ENCODE measurements at regions not wholly inside any gene's neighbourhood (a gene's known extent, or its start where the extent isn't known, plus 50 kb on each side); places are given as distances from the start of the nearest gene placed in this dataset.

DNA sequence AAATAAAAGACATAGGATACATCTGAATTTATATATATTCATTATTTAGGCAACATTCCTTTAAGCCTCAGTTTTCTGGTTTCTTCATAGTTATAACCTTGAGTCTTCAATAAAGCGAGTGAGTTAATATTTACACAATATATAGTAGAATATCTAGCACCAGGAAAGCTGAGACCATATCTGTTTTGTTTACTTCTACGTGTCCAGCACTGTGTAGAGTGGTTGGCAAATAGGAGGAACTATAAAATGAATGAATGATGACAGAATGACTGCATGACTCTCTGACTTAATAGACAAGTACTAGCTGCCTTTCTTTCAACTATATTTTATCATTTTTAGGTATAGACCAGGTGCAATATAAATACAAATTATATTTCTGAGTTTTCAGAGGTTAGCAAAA is 197.8 kb upstream of the RBMS3 start:
- TF ChIP-seq, protein P1, sequence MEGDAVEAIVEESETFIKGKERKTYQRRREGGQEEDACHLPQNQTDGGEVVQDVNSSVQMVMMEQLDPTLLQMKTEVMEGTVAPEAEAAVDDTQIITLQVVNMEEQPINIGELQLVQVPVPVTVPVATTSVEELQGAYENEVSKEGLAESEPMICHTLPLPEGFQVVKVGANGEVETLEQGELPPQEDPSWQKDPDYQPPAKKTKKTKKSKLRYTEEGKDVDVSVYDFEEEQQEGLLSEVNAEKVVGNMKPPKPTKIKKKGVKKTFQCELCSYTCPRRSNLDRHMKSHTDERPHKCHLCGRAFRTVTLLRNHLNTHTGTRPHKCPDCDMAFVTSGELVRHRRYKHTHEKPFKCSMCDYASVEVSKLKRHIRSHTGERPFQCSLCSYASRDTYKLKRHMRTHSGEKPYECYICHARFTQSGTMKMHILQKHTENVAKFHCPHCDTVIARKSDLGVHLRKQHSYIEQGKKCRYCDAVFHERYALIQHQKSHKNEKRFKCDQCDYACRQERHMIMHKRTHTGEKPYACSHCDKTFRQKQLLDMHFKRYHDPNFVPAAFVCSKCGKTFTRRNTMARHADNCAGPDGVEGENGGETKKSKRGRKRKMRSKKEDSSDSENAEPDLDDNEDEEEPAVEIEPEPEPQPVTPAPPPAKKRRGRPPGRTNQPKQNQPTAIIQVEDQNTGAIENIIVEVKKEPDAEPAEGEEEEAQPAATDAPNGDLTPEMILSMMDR (IDR thresholded peaks at IDR 0.05), result no peak
- no peak for TF ChIP-seq POLR2A (IDR thresholded peaks at IDR 0.05)
- no peak for TF ChIP-seq EP300 (IDR thresholded peaks at IDR 0.05)
